Vagina (tissue), 2 donors: ENCODE measurements at regions not wholly inside any gene's neighbourhood (a gene's known extent, or its start where the extent isn't known, plus 50 kb on each side); places are given as distances from the start of the nearest gene placed in this dataset.

Source experiments
- CTCF ChIP-seq, 3 experiments: fragments of 450-650 bp in 2 of 3; fragments of 200-600 bp in 1 of 3; sonication (generic) in 1 of 3; IDR thresholded peaks; one replicate each; pipeline ENCODE4 v1.5.1; 2017 to 2019; ENCODE audit warnings: antibody characterized with exemption in 3 of 3, mild to moderate bottlenecking in 2 of 3, moderate library complexity in 2 of 3
- POLR2A ChIP-seq, 2 donors: fragments of 450-650 bp; IDR thresholded peaks; one replicate each; pipeline ENCODE4 v1.6.1; 2017; ENCODE audit warnings: antibody characterized with exemption in 2 of 2, mild to moderate bottlenecking in 2 of 2, moderate library complexity in 2 of 2
- POLR2AphosphoS5 ChIP-seq, 2 donors: sonication (generic); formaldehyde crosslinking; IDR thresholded peaks; one replicate each; pipeline ENCODE4 v1.9.0; 2017; ENCODE audit warnings: antibody characterized with exemption in 2 of 2, mild to moderate bottlenecking in 2 of 2, low read depth in 1 of 2; ENCODE audit not compliant: insufficient read depth in 1 of 2

- TF ChIP-seq CTCF (IDR thresholded peaks at IDR 0.05) = no peak
- TF ChIP-seq POLR2A (IDR thresholded peaks at IDR 0.05) = no peak
- TF ChIP-seq POLR2AphosphoS5 (IDR thresholded peaks at IDR 0.05; ENCODE audit: insufficient read depth in 1 of 2, low read depth in 1 of 2) = no peak
Observed at GRCh38 chr3:69612791-69613190, 126.5 kb upstream of the MITF start.
